Cardiac fibroblast (primary cell): ENCODE measurements at regions not wholly inside any gene's neighbourhood (a gene's known extent, or its start where the extent isn't known, plus 50 kb on each side); places are given as distances from the start of the nearest gene placed in this dataset.
A peak's percentile ranks its signal among the peaks of the same experiment; 100 is the strongest.

Source experiments
- DNase-seq, 2 donors: peaks; one replicate each; pipeline versions ENCODE4 v3.0.0 to v3.0.0-alpha.2; 2010; ENCODE audit warnings: low read depth in 2 of 2
- H3K4me3 ChIP-seq, 2 donors: replicated peaks in 1 of 2; 1 replicate in 1 of 2; 2 replicates in 1 of 2; pipeline ENCODE4 v1.5.1; 2011; ENCODE audit warnings: low read depth in 2 of 2, low read length in 2 of 2, mild to moderate bottlenecking in 2 of 2, moderate library complexity in 1 of 2
- TF ChIP-seq, protein P1 (sequence below): IDR thresholded peaks from one replicate; pipeline ENCODE4 v1.5.1; 2011; ENCODE audit warnings: low read depth, mild to moderate bottlenecking, low read length, inconsistent platforms

DNA sequence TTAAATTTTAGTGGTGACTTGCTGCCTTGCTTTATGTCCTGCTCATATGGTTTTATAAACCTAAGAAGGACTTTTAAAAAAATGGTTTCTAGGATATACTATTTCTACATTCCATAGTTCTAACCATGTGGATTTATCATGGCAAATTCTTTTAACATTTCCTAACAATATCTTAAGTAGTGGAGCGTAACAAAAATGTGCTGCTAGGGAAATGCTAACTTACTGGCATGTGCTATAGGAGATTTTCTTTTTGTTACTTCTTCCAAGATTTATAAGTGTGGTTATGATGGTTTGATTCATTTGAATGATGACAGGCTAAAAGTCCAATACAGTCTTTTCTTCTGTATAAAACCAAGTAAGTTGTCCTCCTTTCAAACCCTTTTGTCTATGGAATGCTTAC is 713.7 kb downstream of the SLITRK1 start:
- no peak overlapping the region for H3K4me3 ChIP-seq
- peak in 1 of 2 donors; percentile 22 for DNase-seq
- TF ChIP-seq, protein P1, sequence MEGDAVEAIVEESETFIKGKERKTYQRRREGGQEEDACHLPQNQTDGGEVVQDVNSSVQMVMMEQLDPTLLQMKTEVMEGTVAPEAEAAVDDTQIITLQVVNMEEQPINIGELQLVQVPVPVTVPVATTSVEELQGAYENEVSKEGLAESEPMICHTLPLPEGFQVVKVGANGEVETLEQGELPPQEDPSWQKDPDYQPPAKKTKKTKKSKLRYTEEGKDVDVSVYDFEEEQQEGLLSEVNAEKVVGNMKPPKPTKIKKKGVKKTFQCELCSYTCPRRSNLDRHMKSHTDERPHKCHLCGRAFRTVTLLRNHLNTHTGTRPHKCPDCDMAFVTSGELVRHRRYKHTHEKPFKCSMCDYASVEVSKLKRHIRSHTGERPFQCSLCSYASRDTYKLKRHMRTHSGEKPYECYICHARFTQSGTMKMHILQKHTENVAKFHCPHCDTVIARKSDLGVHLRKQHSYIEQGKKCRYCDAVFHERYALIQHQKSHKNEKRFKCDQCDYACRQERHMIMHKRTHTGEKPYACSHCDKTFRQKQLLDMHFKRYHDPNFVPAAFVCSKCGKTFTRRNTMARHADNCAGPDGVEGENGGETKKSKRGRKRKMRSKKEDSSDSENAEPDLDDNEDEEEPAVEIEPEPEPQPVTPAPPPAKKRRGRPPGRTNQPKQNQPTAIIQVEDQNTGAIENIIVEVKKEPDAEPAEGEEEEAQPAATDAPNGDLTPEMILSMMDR = no peak

DNA sequence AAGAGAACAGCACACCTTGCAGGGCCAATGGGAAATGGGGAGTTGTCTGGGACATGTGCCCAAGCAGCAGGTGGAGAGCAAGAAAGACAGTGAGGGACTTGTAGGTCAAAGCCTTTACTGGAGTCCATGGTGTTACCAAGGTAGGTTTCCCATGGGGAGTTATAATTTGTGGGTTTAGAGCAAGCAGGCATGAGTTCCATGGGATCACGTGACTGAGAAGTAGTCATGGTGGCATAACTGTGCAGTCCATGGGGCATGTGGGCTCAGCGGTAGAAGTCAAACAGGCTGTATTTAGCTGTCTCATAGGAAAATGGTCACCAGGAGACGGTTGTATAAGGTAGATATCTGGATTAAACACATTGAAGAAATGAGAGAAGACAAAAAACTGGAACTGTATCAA is 715.1 kb downstream of the SLITRK1 start:
- no peak for DNase-seq
- TF ChIP-seq, protein P1 = no peak
- no peak overlapping the region for H3K4me3 ChIP-seq

DNA sequence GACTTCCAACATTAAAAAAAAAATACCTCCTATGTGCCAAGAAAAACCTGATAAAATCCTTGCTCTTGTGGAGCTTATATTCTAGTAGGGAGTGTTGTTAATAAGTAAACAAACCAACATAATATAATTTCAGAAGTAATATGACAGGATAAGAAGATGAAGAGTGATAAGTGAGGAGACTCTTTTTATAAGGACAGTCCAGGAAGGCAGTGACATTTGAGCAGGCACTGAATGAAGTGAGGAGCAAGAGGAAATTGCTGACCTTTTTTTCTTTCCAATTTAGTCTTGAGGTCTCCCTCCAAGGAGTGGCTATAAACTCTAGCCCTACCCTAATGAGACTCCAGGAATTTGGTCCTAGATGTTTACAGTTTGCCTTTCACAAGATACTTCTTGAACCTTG is 715.7 kb downstream of the SLITRK1 start:
- DNase-seq = no peak
- TF ChIP-seq, protein P1 = no peak
- no peak overlapping the region for H3K4me3 ChIP-seq

DNA sequence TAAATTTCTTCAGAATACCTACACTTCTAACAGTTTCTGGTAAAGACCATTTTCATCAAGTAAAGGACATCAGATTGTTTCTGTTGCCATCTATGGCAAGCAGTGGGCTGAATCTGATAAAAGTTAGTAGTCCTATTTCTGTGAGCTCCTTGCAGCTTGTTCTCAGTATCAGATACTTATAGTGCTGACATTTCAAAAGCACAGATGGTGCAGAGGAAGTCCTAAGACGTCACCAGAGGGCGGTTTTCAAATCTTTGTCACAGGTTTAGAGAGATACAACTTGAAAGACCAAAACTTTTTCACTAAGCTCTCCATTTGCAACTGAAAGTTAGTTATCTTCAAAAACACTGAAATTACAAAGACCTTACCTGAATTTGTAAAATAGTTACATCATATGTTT is 719.8 kb downstream of the SLITRK1 start:
- no peak overlapping the region for H3K4me3 ChIP-seq
- TF ChIP-seq, protein P1 = no peak
- peak; percentile 12 to 19 for DNase-seq

DNA sequence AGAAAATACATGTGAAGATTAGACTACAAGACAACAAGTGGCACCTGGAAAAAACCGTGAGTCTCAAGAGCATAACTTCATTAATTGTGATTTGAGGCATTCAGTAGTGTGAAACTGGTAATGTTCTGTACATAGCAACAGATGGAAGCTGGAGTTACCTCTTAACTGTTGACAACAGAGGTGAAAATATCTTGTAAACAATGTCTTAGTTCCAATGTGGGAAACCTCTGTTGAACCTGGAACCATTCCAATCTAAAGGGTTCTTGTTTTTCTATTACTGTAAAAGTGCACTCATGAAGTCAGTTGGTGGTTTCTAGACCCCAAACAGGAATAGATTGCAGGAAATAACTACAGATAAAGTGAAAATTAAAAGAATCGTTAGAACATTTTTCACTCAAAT is 728.4 kb downstream of the SLITRK1 start:
- DNase-seq = peak in 1 of 2 donors; percentile 14
- TF ChIP-seq, protein P1 = no peak
- H3K4me3 ChIP-seq = no peak overlapping the region

DNA sequence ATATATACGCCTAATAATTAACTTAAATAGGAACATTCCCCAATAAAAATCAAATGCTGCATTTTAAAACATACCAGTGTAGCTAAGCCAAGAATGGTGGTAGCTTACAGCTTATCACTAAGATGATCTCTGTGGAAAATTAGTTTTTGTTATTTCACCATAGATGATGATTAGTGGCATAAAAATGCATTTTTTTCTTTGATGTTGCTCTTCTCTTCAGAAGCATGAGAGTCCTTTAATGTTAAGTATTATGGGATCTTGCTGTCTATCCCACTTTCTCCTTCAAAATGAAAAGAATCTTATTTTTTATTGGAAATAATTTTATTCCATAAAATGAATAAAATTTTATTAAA is 731.0 kb downstream of the SLITRK1 start:
- TF ChIP-seq, protein P1 = no peak
- peak; percentile 2 to 15 for DNase-seq
- no peak overlapping the region for H3K4me3 ChIP-seq

DNA sequence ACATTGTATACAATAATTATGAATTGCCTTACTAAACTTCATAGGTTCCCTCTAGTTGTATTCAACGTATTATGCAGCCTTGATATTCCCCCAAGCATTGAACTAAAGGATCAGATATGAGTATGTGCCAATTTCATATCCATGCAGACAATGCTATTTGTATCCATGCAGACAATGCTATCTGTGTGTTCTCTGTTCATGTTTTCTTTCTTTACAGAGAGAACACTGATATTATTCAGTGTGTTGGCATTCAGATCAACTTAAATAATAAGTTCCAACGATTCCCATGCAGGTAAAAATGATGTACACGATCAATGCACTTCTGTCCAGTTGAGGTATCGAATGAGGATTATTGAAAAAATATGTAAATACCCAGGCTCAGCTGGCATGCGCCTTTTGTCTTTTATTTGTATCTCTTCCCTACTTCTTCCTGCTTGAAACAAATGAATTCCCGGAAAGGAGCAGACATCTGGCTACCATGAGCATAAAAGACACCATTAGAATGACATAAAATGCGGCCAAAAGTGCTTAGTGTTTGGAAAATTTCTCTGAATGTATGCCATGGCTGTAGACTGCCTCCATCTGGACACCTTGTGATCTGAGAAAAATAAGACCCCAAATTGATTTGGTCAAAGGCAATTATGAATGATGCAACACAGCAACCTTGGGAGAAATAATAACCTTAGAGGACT is 731.5 kb downstream of the SLITRK1 start:
- peak; percentile 1 to 8 for DNase-seq
- H3K4me3 ChIP-seq = no peak overlapping the region
- TF ChIP-seq, protein P1 = no peak
